ENCODE measurements at regions not wholly inside any gene's neighbourhood (a gene's known extent, or its start where the extent isn't known, plus 50 kb on each side); places are given as distances from the start of the nearest gene placed in this dataset.

- TF ChIP-seq SUZ12 (IDR thresholded peaks at IDR 0.05; ENCODE audit: extremely low read depth, insufficient read depth, insufficient read length) (no peak), ZNF274 (IDR thresholded peaks at IDR 0.05; ENCODE audit: low read depth, low read length) (no peak)
Observed at GRCh38 chr12:84779169-84779568, 133.4 kb downstream of the SLC6A15 start.
